Liver (tissue), 3 donors: ENCODE measurements at regions not wholly inside any gene's neighbourhood (a gene's known extent, or its start where the extent isn't known, plus 50 kb on each side); places are given as distances from the start of the nearest gene placed in this dataset.

Experiments
- GABPA ChIP-seq, 2 donors: IDR thresholded peaks in 1 of 2; conservative IDR thresholded peaks in 1 of 2; 2 replicates each; pipeline ENCODE4 v1.6.1; 2016; ENCODE audit warnings: antibody characterized with exemption in 2 of 2, mild to moderate bottlenecking in 1 of 2, moderate library complexity in 1 of 2
- JUND ChIP-seq, 2 donors: IDR thresholded peaks; 2 replicates each; pipeline ENCODE4 v1.6.1; 2016; ENCODE audit warnings: antibody characterized with exemption in 2 of 2
- REST ChIP-seq: IDR thresholded peaks from 2 replicates; pipeline ENCODE4 v1.6.1; 2016; ENCODE audit warnings: antibody characterized with exemption, mild to moderate bottlenecking
- SP1 ChIP-seq: IDR thresholded peaks from 2 replicates; pipeline ENCODE4 v1.6.1; 2018; ENCODE audit warnings: antibody characterized with exemption, mild to moderate bottlenecking
- TAF1 ChIP-seq: conservative IDR thresholded peaks from 2 replicates; pipeline ENCODE4 v1.6.1; 2016; ENCODE audit warnings: antibody characterized with exemption, mild to moderate bottlenecking
- YY1 ChIP-seq: IDR thresholded peaks from 2 replicates; pipeline ENCODE4 v1.6.1; 2016; ENCODE audit warnings: antibody characterized with exemption, mild to moderate bottlenecking
- ZBTB33 ChIP-seq: IDR thresholded peaks from 2 replicates; pipeline ENCODE4 v1.6.1; 2016; ENCODE audit warnings: antibody characterized with exemption
- TF ChIP-seq, protein P1 (sequence below): fragments of 150-350 bp; IDR thresholded peaks from 2 replicates; pipeline ENCODE4 v1.5.1; 2017; ENCODE audit warnings: improper control_type of control experiment, low read depth, low read length; ENCODE audit not compliant: missing input control
- donor health status: healthy.
- donor health status: healthy.

DNA sequence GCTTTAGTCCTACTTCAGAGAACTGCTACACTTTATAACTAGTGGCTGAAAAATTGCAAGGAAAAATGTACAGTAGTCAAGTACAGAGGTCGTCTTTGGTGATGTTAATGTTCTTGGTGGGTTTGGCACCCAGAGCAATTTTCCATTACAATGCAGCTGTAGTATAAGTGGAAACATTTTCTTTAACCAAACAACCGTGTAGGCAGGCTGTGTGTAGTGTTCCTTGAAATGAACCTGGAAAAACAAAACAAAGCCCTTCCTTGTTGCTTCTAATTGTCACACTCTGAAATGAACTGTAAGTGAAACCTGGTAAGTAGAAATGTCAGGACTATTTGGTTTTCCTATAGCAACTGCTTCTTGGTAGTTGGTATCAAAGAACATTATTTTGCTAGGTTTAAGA, 256.9 kb downstream of the MDFIC start:
- TF ChIP-seq, protein P1, sequence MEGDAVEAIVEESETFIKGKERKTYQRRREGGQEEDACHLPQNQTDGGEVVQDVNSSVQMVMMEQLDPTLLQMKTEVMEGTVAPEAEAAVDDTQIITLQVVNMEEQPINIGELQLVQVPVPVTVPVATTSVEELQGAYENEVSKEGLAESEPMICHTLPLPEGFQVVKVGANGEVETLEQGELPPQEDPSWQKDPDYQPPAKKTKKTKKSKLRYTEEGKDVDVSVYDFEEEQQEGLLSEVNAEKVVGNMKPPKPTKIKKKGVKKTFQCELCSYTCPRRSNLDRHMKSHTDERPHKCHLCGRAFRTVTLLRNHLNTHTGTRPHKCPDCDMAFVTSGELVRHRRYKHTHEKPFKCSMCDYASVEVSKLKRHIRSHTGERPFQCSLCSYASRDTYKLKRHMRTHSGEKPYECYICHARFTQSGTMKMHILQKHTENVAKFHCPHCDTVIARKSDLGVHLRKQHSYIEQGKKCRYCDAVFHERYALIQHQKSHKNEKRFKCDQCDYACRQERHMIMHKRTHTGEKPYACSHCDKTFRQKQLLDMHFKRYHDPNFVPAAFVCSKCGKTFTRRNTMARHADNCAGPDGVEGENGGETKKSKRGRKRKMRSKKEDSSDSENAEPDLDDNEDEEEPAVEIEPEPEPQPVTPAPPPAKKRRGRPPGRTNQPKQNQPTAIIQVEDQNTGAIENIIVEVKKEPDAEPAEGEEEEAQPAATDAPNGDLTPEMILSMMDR = no peak
- no peak for TF ChIP-seq GABPA (IDR thresholded peaks at IDR 0.05 in 1 of 2, conservative IDR thresholded peaks at IDR 0.05 in 1 of 2)
- no peak for TF ChIP-seq ZBTB33
- no peak for TF ChIP-seq TAF1
- no peak for TF ChIP-seq YY1
- no peak for TF ChIP-seq JUND (IDR thresholded peaks at IDR 0.05)
- no peak for TF ChIP-seq REST
- no peak for TF ChIP-seq SP1
